H1 (cell line): ENCODE measurements at regions not wholly inside any gene's neighbourhood (a gene's known extent, or its start where the extent isn't known, plus 50 kb on each side); places are given as distances from the start of the nearest gene placed in this dataset.

Source experiments
- CTCF ChIA-PET: fragments of 300-600 bp; sonication (Branson Sonifier 250); formaldehyde crosslinking; loops from one replicate; lab custom pipeline; 2021; ENCODE audit not compliant: partially characterized antibody; lab: Charles Lee
- POLR2A ChIA-PET: fragments of 300-600 bp; sonication (Branson Sonifier 250); formaldehyde crosslinking; loops from one replicate; lab custom pipeline; 2021; ENCODE audit warnings: inconsistent platforms; ENCODE audit not compliant: partially characterized antibody; lab: Charles Lee
- DNase-seq, 2 experiments: peaks; one replicate each; pipeline versions ENCODE4 v3.0.0 to v3.0.0-alpha.2; 2010 to 2022; ENCODE audit warnings: low spot score in 2 of 2, low read depth in 1 of 2, mixed read lengths in 1 of 2
- FAIRE-seq: peaks from 2 replicates; lab custom pipeline; 2011; peaks lifted over from hg19 to GRCh38; lab: Jason Lieb, UNC
- H2AFZ ChIP-seq: 2 replicates; pipeline ENCODE4 v1.8.1; 2012; ENCODE audit warnings: low read length, inconsistent platforms
- H2AK5ac ChIP-seq: 2 replicates; pipeline ENCODE4 v1.6.1; 2013; ENCODE audit warnings: low read depth, low read length
- H2BK120ac ChIP-seq: replicated peaks from 2 replicates; pipeline ENCODE3; 2013; ENCODE audit warnings: low read depth, low read length, inconsistent platforms
- H2BK12ac ChIP-seq: 2 replicates; pipeline ENCODE4 v1.6.1; 2013; ENCODE audit warnings: low read depth, low read length
- H2BK15ac ChIP-seq: 2 replicates; pipeline ENCODE4 v1.6.1; 2013; ENCODE audit warnings: low read length
- H2BK20ac ChIP-seq: 2 replicates; pipeline ENCODE4 v1.6.1; 2013; ENCODE audit warnings: low read length
- H2BK5ac ChIP-seq: 2 replicates; pipeline ENCODE4 v1.6.1; 2013; ENCODE audit warnings: low read depth, low read length
- H3K14ac ChIP-seq: 2 replicates; pipeline ENCODE4 v1.6.1; 2013; ENCODE audit warnings: inconsistent platforms; ENCODE audit not compliant: insufficient read length
- H3K18ac ChIP-seq: 2 replicates; pipeline ENCODE4 v1.6.1; 2013; ENCODE audit warnings: low read length; ENCODE audit errors: extremely low read depth
- H3K23ac ChIP-seq: 2 replicates; pipeline ENCODE4 v1.6.1; 2013; ENCODE audit warnings: inconsistent platforms; ENCODE audit not compliant: insufficient read length
- H3K23me2 ChIP-seq: 2 replicates; pipeline ENCODE4 v1.6.1; 2013; ENCODE audit warnings: low read depth, low read length
- H3K27ac ChIP-seq: 2 replicates; pipeline ENCODE4 v1.6.1; 2011; ENCODE audit warnings: low read depth, low read length, inconsistent platforms
- H3K27me3 ChIP-seq, 4 experiments: replicated peaks in 1 of 4; 1 replicate in 1 of 4; 2 replicates in 3 of 4; pipeline versions ENCODE4 v1.6.1 to v1.8.1; 2011 to 2013; ENCODE audit warnings: low read length in 3 of 4, mild to moderate bottlenecking in 3 of 4, inconsistent platforms in 2 of 4, mixed read lengths in 2 of 4, moderate library complexity in 1 of 4; ENCODE audit not compliant: control insufficient read depth in 3 of 4, insufficient read depth in 3 of 4; ENCODE audit errors: extremely low read depth in 1 of 4
- H3K36me3 ChIP-seq, 4 experiments: 2 replicates each; pipeline versions ENCODE4 v1.6.1 to v1.8.1; 2011 to 2013; ENCODE audit warnings: mild to moderate bottlenecking in 4 of 4, low read length in 3 of 4, moderate library complexity in 2 of 4, control low read depth in 1 of 4, inconsistent platforms in 1 of 4; ENCODE audit not compliant: insufficient read depth in 4 of 4, control insufficient read depth in 2 of 4
- H3K4ac ChIP-seq: replicated peaks from 2 replicates; pipeline ENCODE3; 2013; ENCODE audit warnings: low read length, low read depth, mixed read lengths, inconsistent platforms; ENCODE audit not compliant: insufficient read length
- H3K4me1 ChIP-seq, 4 experiments: replicated peaks in 1 of 4; 1 replicate in 1 of 4; 2 replicates in 3 of 4; pipeline versions ENCODE4 v1.6.1 to v1.8.1; 2011 to 2013; ENCODE audit warnings: low read length in 3 of 4, inconsistent platforms in 2 of 4, mixed read lengths in 1 of 4; ENCODE audit not compliant: insufficient read depth in 4 of 4, control insufficient read depth in 3 of 4
- H3K4me2 ChIP-seq, 2 experiments: 2 replicates each; pipeline versions ENCODE4 v1.6.1 to v1.8.1; 2011 to 2013; ENCODE audit warnings: low read depth in 2 of 2, low read length in 2 of 2, control low read depth in 1 of 2, inconsistent platforms in 1 of 2, mild to moderate bottlenecking in 1 of 2; ENCODE audit not compliant: insufficient read depth in 1 of 2
- H3K4me3 ChIP-seq, 4 experiments: fragments of 200-600, 300-600 bp in 1 of 4; sonication (generic), shearing (Covaris generic), sonication (Bioruptor Twin) in 1 of 4; 2 replicates each; pipeline versions ENCODE4 v1.5.1 to v1.8.1; 2011 to 2016; ENCODE audit warnings: low read length in 4 of 4, low read depth in 3 of 4, control low read depth in 2 of 4, inconsistent platforms in 2 of 4, mild to moderate bottlenecking in 2 of 4, mixed read lengths in 1 of 4, moderate library complexity in 1 of 4; ENCODE audit not compliant: insufficient read depth in 2 of 4; ENCODE audit errors: extremely low read depth in 1 of 4
- H3K56ac ChIP-seq: replicated peaks from 2 replicates; pipeline ENCODE3; 2013; ENCODE audit warnings: low read depth, mild to moderate bottlenecking, mixed read lengths, low read length, inconsistent platforms; ENCODE audit not compliant: insufficient read length
- H3K79me1 ChIP-seq: 2 replicates; pipeline ENCODE4 v1.6.1; 2013; ENCODE audit warnings: low read depth, low read length, control low read depth
- H3K79me2 ChIP-seq, 2 experiments: 2 replicates each; pipeline versions ENCODE4 v1.6.1 to v1.8.1; 2012 to 2013; ENCODE audit warnings: low read length in 2 of 2, mild to moderate bottlenecking in 2 of 2, inconsistent platforms in 1 of 2; ENCODE audit not compliant: insufficient read depth in 2 of 2, control insufficient read depth in 1 of 2
- H3K9ac ChIP-seq, 4 experiments: replicated peaks in 1 of 4; 1 replicate in 1 of 4; 2 replicates in 3 of 4; pipeline versions ENCODE4 v1.6.1 to v1.8.1; 2011 to 2013; ENCODE audit warnings: low read depth in 3 of 4, low read length in 3 of 4, control low read depth in 2 of 4, mild to moderate bottlenecking in 2 of 4, moderate library complexity in 2 of 4, inconsistent platforms in 1 of 4; ENCODE audit errors: extremely low read depth in 1 of 4
- H3K9me3 ChIP-seq, 2 experiments: 2 replicates each; pipeline versions ENCODE4 v1.6.1 to v1.8.1; 2012 to 2013; ENCODE audit warnings: mild to moderate bottlenecking in 2 of 2, moderate library complexity in 2 of 2, control low read depth in 1 of 2, inconsistent platforms in 1 of 2, low read depth in 1 of 2, low read length in 1 of 2, mixed read lengths in 1 of 2; ENCODE audit not compliant: insufficient read depth in 2 of 2
- H4K20me1 ChIP-seq, 2 experiments: replicated peaks in 1 of 2; 2 replicates each; pipeline versions ENCODE3 to v1.8.1; 2011 to 2013; ENCODE audit warnings: inconsistent platforms in 2 of 2, low read length in 2 of 2, mild to moderate bottlenecking in 1 of 2; ENCODE audit not compliant: insufficient read depth in 2 of 2, control insufficient read depth in 1 of 2
- H4K5ac ChIP-seq: 2 replicates; pipeline ENCODE4 v1.6.1; 2013; ENCODE audit warnings: low read length, low read depth, mixed read lengths, inconsistent platforms; ENCODE audit not compliant: insufficient read length
- H4K8ac ChIP-seq: 2 replicates; pipeline ENCODE4 v1.8.0; 2013; ENCODE audit warnings: mild to moderate bottlenecking, moderate library complexity, low read length, inconsistent platforms; ENCODE audit not compliant: insufficient read depth; ENCODE audit errors: extremely low read depth
- H4K91ac ChIP-seq: replicated peaks from 2 replicates; pipeline ENCODE3; 2013; ENCODE audit warnings: low read length, mixed read lengths, inconsistent platforms; ENCODE audit not compliant: insufficient read length
- MAFK ChIP-seq: IDR thresholded peaks from 2 replicates; pipeline ENCODE4 v1.6.1; 2012; ENCODE audit warnings: low read depth, mild to moderate bottlenecking, improper control_type of control experiment, low read length
- NANOG ChIP-seq: IDR thresholded peaks from 2 replicates; pipeline ENCODE4 v1.6.1; 2011; ENCODE audit warnings: low read length, low read depth, mild to moderate bottlenecking, inconsistent platforms; ENCODE audit not compliant: insufficient read depth, poor library complexity, severe bottlenecking
- SP4 ChIP-seq: IDR thresholded peaks from 2 replicates; pipeline ENCODE4 v1.6.1; 2012; ENCODE audit warnings: low read length, inconsistent platforms
- whole genome bisulfite sequencing, 2 experiments: shearing (Covaris generic) in 1 of 2; methylation state at CpG; one replicate each; pipeline versions ENCODE4 v1.1.6 to v1.1.7; 2013 to 2015; ENCODE audit warnings: low lambda C conversion rate in 2 of 2, mixed read lengths in 2 of 2, inconsistent platforms in 1 of 2, low coverage in 1 of 2, missing lambda C conversion rate in 1 of 2; ENCODE audit not compliant: insufficient replicate concordance in 2 of 2, insufficient coverage in 1 of 2, insufficient read length in 1 of 2; ENCODE audit errors: extremely low coverage in 1 of 2, missing lambda C conversion rate in 1 of 2; 5-methylcytosine and 5-hydroxymethylcytosine counted together

GRCh38 chr12:31210104-31210503 lies 115.8 kb downstream of the SINHCAF start:
- no peak overlapping the region for H3K14ac ChIP-seq
- H3K4me3 ChIP-seq, result no peak overlapping the region
- H3K18ac ChIP-seq, result no peak overlapping the region
- no peak overlapping the region for H3K56ac ChIP-seq
- no peak overlapping the region for H2BK20ac ChIP-seq
- H3K9me3 ChIP-seq, result no peaks in the 10 kb centered on the region
- no peak overlapping the region for H3K4ac ChIP-seq
- H3K4me1 ChIP-seq, result peaks cover 0 to 11% (median 5%) of the 10 kb centered on the region in 4 experiments; a peak in 3 of 7 replicates
- TF ChIP-seq SP4 (no peak), MAFK (no peak), NANOG (no peak)
- TF ChIP-seq, all 59 proteins: peak for 0
- FAIRE-seq, result no peak
- Histone ChIP-seq H3K36me3 (no peaks in the 10 kb centered on the region), H4K91ac (no peak overlapping the region), H3K4me2 (no peak overlapping the region), H3K9ac (no peak overlapping the region), H2BK12ac (no peak overlapping the region), H2AFZ (no peak overlapping the region), H4K8ac (no peak overlapping the region), H3K23me2 (no peaks in the 10 kb centered on the region), H2BK5ac (no peak overlapping the region), H3K79me2 (no peaks in the 10 kb centered on the region), H2AK5ac (no peak overlapping the region), H2BK120ac (no peak overlapping the region), H3K27me3 (peaks cover 0 to 2% (median 0%) of the 10 kb centered on the region in 4 experiments; a peak in 1 of 7 replicates), H4K5ac (no peak overlapping the region), H3K23ac (no peak overlapping the region), H4K20me1 (no peaks in the 10 kb centered on the region), H2BK15ac (no peak overlapping the region), H3K79me1 (no peaks in the 10 kb centered on the region), H3K27ac (no peak overlapping the region)
- CTCF ChIA-PET, result interaction anchor here (0.6 to 20.4 kb wide), 4 partner anchors 17 to 365 kb away, joined by 3 to 231 read pairs (median 3); no protein-coding TSS in a partner anchor
- DNase-seq, result no peak
- POLR2A ChIA-PET, result no interaction called here
- WGBS, 2 experiments, result 89% methylated on average over 3 of the region's 3 CpGs; no CpG with 5 or more reads in 1 of the 2 experiments
